Neural progenitor cell (in vitro differentiated cells): ENCODE measurements at regions not wholly inside any gene's neighbourhood (a gene's known extent, or its start where the extent isn't known, plus 50 kb on each side); places are given as distances from the start of the nearest gene placed in this dataset.

Source experiments
- EZH2 ChIP-seq: fragments of 200-600 bp; sonication (generic); IDR thresholded peaks from 2 replicates; pipeline ENCODE4 v1.6.1; 2017; ENCODE audit warnings: antibody characterized with exemption, mild to moderate bottlenecking, moderate library complexity
- TF ChIP-seq, protein P1 (sequence below): fragments of 200-600 bp; sonication (generic); IDR thresholded peaks from 2 replicates; pipeline ENCODE4 v1.5.1; 2017; ENCODE audit warnings: antibody characterized with exemption, mild to moderate bottlenecking

DNA sequence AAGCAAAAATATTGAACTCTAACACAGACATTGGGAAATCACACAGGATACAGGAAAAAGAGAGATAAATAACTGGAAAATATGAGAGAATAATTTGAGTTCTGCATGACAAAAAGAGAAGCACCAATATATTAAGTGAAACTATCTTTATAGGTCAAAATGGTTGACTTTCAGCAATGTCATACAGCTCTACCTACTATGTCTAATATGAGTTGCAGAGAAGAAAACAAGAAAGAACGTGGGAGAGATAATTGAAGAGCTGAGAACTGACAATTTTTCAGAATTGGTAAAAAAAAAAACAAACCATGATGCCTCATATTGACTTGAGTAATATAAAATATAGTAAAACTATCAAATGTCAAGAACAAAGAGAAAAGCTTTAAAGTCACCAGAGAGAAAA, 221.7 kb downstream of the BCL11B start:
- TF ChIP-seq, protein P1, sequence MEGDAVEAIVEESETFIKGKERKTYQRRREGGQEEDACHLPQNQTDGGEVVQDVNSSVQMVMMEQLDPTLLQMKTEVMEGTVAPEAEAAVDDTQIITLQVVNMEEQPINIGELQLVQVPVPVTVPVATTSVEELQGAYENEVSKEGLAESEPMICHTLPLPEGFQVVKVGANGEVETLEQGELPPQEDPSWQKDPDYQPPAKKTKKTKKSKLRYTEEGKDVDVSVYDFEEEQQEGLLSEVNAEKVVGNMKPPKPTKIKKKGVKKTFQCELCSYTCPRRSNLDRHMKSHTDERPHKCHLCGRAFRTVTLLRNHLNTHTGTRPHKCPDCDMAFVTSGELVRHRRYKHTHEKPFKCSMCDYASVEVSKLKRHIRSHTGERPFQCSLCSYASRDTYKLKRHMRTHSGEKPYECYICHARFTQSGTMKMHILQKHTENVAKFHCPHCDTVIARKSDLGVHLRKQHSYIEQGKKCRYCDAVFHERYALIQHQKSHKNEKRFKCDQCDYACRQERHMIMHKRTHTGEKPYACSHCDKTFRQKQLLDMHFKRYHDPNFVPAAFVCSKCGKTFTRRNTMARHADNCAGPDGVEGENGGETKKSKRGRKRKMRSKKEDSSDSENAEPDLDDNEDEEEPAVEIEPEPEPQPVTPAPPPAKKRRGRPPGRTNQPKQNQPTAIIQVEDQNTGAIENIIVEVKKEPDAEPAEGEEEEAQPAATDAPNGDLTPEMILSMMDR = no peak
- TF ChIP-seq EZH2 = no peak
